Mucosa of descending colon (tissue), 3 donors: ENCODE measurements at regions not wholly inside any gene's neighbourhood (a gene's known extent, or its start where the extent isn't known, plus 50 kb on each side); places are given as distances from the start of the nearest gene placed in this dataset.

Experiments
- ATAC-seq: fragments of 200-7000 bp; cut with Tn5 transposase; one replicate; pipeline ENCODE4 v1.9.1; 2020; ENCODE audit warnings: mild to moderate bottlenecking, moderate library complexity
- DNase-seq, 3 donors: peaks; one replicate each; pipeline ENCODE4 v3.0.0-alpha.2; 2020
- H3K36me3 ChIP-seq: fragments of 200-600 bp; one replicate; pipeline ENCODE4 v1.8.0; 2021; ENCODE audit warnings: low read depth, mild to moderate bottlenecking
- H3K4me1 ChIP-seq: fragments of 200-600 bp; one replicate; pipeline ENCODE4 v1.8.0; 2021; ENCODE audit warnings: low read depth, mild to moderate bottlenecking
- H3K4me3 ChIP-seq: fragments of 200-600 bp; one replicate; pipeline ENCODE4 v1.8.0; 2021; ENCODE audit warnings: mild to moderate bottlenecking
- H3K9me3 ChIP-seq: fragments of 200-600 bp; one replicate; pipeline ENCODE4 v1.8.0; 2021; ENCODE audit warnings: mild to moderate bottlenecking
- intact Hi-C, 2 donors: fragments of 100-400 bp; cut with DNase I in 1 of 2; cut with micrococcal nuclease in 1 of 2; formaldehyde crosslinking; loops; one replicate each; pipeline versions ENCODE4 v1.11.0 to v1.11.1; 2022; cut with DNase I, micrococcal nuclease
- TF ChIP-seq, protein P1 (sequence below): fragments of 200-600 bp; IDR thresholded peaks from one replicate; pipeline ENCODE4 v1.8.0; 2022; ENCODE audit warnings: antibody characterized with exemption, mild to moderate bottlenecking
- donor health status: DM: no; HTN: no; CAD: no; lungs with moderate emphysema.
- donor health status: DM: no; HTN: no; CAD: no.
- donor health status: DM: no; HTN: yes; CAD: no.

DNA sequence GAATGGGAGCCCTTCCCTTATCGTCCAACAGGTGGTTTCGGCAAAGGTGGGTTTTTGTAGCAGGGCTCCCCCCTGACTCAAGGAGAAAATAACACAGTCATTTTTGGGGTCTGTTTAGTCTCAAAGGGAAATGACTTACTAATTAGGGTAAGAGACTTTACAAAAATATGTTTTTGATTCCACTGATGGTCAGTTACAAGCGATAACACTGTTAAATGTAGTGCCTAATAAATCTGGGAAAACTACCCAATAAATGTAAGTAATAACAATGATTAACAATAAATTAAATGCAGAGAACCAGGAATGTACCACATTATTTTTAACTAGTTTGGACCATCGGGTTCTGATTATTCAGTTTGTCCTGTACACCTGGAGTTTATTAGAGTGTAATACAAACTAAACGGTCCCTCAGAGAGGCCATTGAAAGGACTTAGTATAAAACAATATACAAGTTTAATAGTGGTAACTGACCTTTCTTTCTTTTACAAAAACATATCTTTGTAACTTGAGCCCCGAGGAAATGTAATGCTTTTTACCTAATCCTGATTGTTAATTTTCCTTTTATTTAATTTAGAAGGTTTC, 216.2 kb upstream of the HABP2 start:
- TF ChIP-seq, protein P1, sequence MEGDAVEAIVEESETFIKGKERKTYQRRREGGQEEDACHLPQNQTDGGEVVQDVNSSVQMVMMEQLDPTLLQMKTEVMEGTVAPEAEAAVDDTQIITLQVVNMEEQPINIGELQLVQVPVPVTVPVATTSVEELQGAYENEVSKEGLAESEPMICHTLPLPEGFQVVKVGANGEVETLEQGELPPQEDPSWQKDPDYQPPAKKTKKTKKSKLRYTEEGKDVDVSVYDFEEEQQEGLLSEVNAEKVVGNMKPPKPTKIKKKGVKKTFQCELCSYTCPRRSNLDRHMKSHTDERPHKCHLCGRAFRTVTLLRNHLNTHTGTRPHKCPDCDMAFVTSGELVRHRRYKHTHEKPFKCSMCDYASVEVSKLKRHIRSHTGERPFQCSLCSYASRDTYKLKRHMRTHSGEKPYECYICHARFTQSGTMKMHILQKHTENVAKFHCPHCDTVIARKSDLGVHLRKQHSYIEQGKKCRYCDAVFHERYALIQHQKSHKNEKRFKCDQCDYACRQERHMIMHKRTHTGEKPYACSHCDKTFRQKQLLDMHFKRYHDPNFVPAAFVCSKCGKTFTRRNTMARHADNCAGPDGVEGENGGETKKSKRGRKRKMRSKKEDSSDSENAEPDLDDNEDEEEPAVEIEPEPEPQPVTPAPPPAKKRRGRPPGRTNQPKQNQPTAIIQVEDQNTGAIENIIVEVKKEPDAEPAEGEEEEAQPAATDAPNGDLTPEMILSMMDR: no peak
- Histone ChIP-seq H3K9me3 (no peaks in the 10 kb centered on the region), H3K4me1 (no peaks in the 10 kb centered on the region), H3K4me3 (no peak overlapping the region), H3K36me3 (no peaks in the 10 kb centered on the region)
- DNase-seq (no peak), ATAC-seq (no peak)
- intact Hi-C loops: no loop called here

DNA sequence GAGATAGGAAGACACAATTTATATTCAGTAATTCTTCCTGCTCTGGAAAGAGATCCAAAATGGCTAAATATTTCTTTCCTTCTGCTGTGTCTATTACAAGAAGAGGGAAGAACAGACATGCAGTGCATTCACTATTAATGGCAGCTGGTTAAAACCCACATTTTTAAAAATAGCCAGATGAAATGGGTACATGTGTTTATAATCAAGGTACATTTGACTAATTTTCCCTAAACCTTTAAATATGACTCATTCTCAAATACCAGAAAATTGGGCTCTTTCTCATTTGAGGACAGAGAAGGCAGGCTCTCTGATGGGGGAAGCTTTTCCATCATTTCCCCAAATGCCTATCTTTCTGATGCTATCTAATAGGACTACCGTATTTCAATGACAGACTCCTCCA, 215.7 kb upstream of the HABP2 start:
- Histone ChIP-seq H3K36me3 (no peaks in the 10 kb centered on the region), H3K9me3 (no peaks in the 10 kb centered on the region), H3K4me1 (no peaks in the 10 kb centered on the region), H3K4me3 (no peak overlapping the region)
- DNase-seq: no peak
- TF ChIP-seq, protein P1: no peak
- intact Hi-C loops: no loop called here
- ATAC-seq: no peak

DNA sequence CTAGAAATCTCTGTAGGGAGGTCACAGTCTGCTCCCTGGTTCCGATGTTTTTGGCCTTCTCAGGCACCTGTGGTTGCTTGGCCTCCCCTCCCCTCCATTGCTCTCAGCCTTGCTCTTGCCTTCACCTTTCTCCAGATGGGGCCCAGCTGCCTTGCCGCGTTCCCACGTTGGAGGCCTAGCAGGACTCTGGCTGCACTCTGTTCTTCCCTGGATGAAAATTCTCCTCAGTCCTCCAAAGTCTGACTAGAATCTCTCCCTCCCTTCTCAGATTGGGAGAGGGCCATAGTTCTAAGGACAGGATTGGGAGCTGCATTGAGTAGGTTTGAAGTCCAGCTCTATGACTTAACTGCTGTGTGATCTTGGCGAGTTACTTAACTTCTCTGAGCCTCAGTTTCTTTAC, 213.7 kb upstream of the HABP2 start:
- TF ChIP-seq, protein P1: no peak
- ATAC-seq (no peak), DNase-seq (no peak)
- no peaks in the 10 kb centered on the region for H3K36me3 ChIP-seq
- no peaks in the 10 kb centered on the region for H3K4me1 ChIP-seq
- intact Hi-C loops: no loop called here
- H3K9me3 ChIP-seq: no peaks in the 10 kb centered on the region
- H3K4me3 ChIP-seq: no peak overlapping the region

DNA sequence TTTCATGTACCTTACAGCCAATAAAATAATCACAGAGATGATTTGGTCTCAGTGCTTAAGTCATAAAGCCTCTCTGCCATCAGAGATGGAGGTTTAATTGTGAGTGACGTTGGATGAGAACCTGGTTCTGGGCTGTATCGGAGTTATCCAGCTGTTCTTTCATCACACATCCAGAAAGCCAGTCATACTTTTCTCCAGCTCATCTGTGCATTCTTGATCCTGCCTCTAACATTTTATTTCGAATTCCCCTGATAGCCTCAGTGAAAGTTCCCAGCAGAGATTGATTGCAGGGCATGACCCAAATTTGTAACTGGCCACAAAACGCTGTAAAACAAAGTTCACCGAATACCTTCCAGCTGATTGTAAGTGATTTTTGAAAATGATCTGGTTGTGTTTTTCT, 212.6 kb upstream of the HABP2 start:
- Histone ChIP-seq H3K9me3 (no peaks in the 10 kb centered on the region), H3K4me3 (no peak overlapping the region), H3K4me1 (no peaks in the 10 kb centered on the region), H3K36me3 (no peaks in the 10 kb centered on the region)
- ATAC-seq (no peak), DNase-seq (no peak)
- TF ChIP-seq, protein P1: no peak
- intact Hi-C loops: no loop called here

DNA sequence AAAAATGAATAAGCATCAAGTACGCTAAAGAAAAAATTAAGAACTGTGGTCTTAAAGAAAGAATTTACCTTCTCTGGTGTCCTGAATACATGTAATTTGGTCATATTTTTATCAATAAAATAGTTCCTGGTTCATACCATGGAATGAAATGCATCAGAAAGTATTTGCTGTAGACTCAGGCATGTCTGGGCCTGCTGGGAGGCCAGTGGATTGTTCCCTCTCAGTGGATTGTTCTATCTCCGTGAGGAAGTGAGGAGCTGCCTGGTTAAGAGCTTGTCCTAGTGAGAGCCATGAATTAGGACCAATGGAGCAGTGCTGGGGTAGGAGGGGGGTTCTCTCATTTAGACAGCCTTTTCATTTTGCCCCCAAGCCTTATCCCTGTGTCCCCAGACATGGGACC, 211.7 kb upstream of the HABP2 start:
- H3K36me3 ChIP-seq: no peaks in the 10 kb centered on the region
- ATAC-seq (no peak), DNase-seq (no peak)
- no peaks in the 10 kb centered on the region for H3K9me3 ChIP-seq
- H3K4me1 ChIP-seq: no peaks in the 10 kb centered on the region
- intact Hi-C loops: no loop called here
- H3K4me3 ChIP-seq: no peak overlapping the region
- TF ChIP-seq, protein P1: no peak
